Hepatocyte (in vitro differentiated cells): ENCODE measurements at regions not wholly inside any gene's neighbourhood (a gene's known extent, or its start where the extent isn't known, plus 50 kb on each side); places are given as distances from the start of the nearest gene placed in this dataset.

Experiments used
- DNase-seq: peaks from one replicate; pipeline ENCODE4 v3.0.0-alpha.2; 2016; ENCODE audit warnings: low spot score
- H2AFZ ChIP-seq: fragments of 200-600 bp; sonication (generic); 2 replicates; pipeline ENCODE4 v1.6.0; 2016; ENCODE audit warnings: antibody characterized with exemption, mild to moderate bottlenecking
- H3K27ac ChIP-seq: fragments of 200-600 bp; sonication (generic); 2 replicates; pipeline ENCODE4 v1.5.1; 2016; ENCODE audit warnings: mild to moderate bottlenecking
- H3K27me3 ChIP-seq: fragments of 200-600 bp; sonication (generic); 2 replicates; pipeline ENCODE4 v1.6.1; 2016
- H3K36me3 ChIP-seq: fragments of 200-600 bp; sonication (generic); replicated peaks from 2 replicates; pipeline ENCODE4 v1.5.1; 2016; ENCODE audit warnings: low read depth; ENCODE audit not compliant: insufficient read depth
- H3K4me1 ChIP-seq: fragments of 200-600 bp; sonication (generic); 2 replicates; pipeline ENCODE4 v1.5.1; 2016; ENCODE audit warnings: mild to moderate bottlenecking, moderate library complexity; ENCODE audit not compliant: insufficient read depth
- H3K4me2 ChIP-seq: fragments of 200-600 bp; sonication (generic); 2 replicates; pipeline ENCODE4 v1.6.0; 2016
- H3K4me3 ChIP-seq: fragments of 200-600 bp; sonication (generic); 2 replicates; pipeline ENCODE4 v1.5.1; 2016; ENCODE audit warnings: mild to moderate bottlenecking
- H3K79me2 ChIP-seq: fragments of 200-600 bp; sonication (generic); 2 replicates; pipeline ENCODE4 v1.6.0; 2017; ENCODE audit warnings: mild to moderate bottlenecking
- H3K9me2 ChIP-seq: fragments of 200-600 bp; sonication (generic); replicated peaks from 2 replicates; pipeline ENCODE4 v1.6.0; 2017; ENCODE audit warnings: mild to moderate bottlenecking; ENCODE audit not compliant: insufficient read depth
- H3K9me3 ChIP-seq: fragments of 200-600 bp; sonication (generic); 2 replicates; pipeline ENCODE4 v1.5.1; 2016; ENCODE audit warnings: low read depth, mild to moderate bottlenecking
- H4K20me1 ChIP-seq: fragments of 200-600 bp; sonication (generic); 2 replicates; pipeline ENCODE4 v1.6.0; 2016; ENCODE audit warnings: mild to moderate bottlenecking; ENCODE audit not compliant: insufficient read depth, poor library complexity, severe bottlenecking
- CTCF ChIP-seq: fragments of 200-600 bp; sonication (generic); IDR thresholded peaks from 2 replicates; pipeline ENCODE4 v1.5.1; 2016; ENCODE audit warnings: antibody characterized with exemption, mild to moderate bottlenecking; ENCODE audit not compliant: poor library complexity
- EZH2 ChIP-seq: fragments of 200-600 bp; sonication (generic); IDR thresholded peaks from 2 replicates; pipeline ENCODE4 v1.6.1; 2016; ENCODE audit warnings: antibody characterized with exemption, mild to moderate bottlenecking, borderline replicate concordance
- EZH2phosphoT487 ChIP-seq: fragments of 200-600 bp; sonication (generic); IDR thresholded peaks from one replicate; pipeline ENCODE4 v1.6.1; 2018; ENCODE audit warnings: antibody characterized with exemption, mild to moderate bottlenecking, low read depth, moderate library complexity; ENCODE audit not compliant: unreplicated experiment, severe bottlenecking
- WGBS: methylation state at CpG from one replicate; pipeline ENCODE4 v1.1.6; 2016; ENCODE audit warnings: low lambda C conversion rate; ENCODE audit errors: missing lambda C conversion rate; 5-methylcytosine and 5-hydroxymethylcytosine counted together

- Histone ChIP-seq H3K9me2 (no peaks in the 10 kb centered on the region), H3K36me3 (no peaks in the 10 kb centered on the region), H3K4me3 (no peak overlapping the region), H3K9me3 (no peaks in the 10 kb centered on the region), H4K20me1 (no peaks in the 10 kb centered on the region), H3K4me2 (no peak overlapping the region), H3K27me3 (no peaks in the 10 kb centered on the region), H2AFZ (no peak overlapping the region), H3K79me2 (no peaks in the 10 kb centered on the region), H3K4me1 (no peaks in the 10 kb centered on the region), H3K27ac (no peak overlapping the region)
- no peak for TF ChIP-seq CTCF
- no peak for TF ChIP-seq EZH2
- TF ChIP-seq EZH2phosphoT487: no peak
- WGBS: 74% methylated on average over 2 of the region's 2 CpGs
- no peak for DNase-seq
Measured at GRCh38 chr7:138287549-138287948, 172.5 kb upstream of the TRIM24 start.

GRCh38 chr7:138289082-138289481, 171.0 kb upstream of the TRIM24 start:
- no peak overlapping the region for H2AFZ ChIP-seq
- no peak overlapping the region for H3K4me3 ChIP-seq
- no peak for TF ChIP-seq EZH2phosphoT487
- no peak for TF ChIP-seq CTCF
- TF ChIP-seq EZH2: no peak
- H3K4me1 ChIP-seq: no peaks in the 10 kb centered on the region
- no peaks in the 10 kb centered on the region for H3K9me2 ChIP-seq
- no peaks in the 10 kb centered on the region for H3K79me2 ChIP-seq
- no peaks in the 10 kb centered on the region for H3K36me3 ChIP-seq
- H3K27me3 ChIP-seq: no peaks in the 10 kb centered on the region
- no peaks in the 10 kb centered on the region for H3K9me3 ChIP-seq
- no peak overlapping the region for H3K27ac ChIP-seq
- no peak overlapping the region for H3K4me2 ChIP-seq
- DNase-seq: no peak
- H4K20me1 ChIP-seq: no peaks in the 10 kb centered on the region

GRCh38 chr7:138289864-138290263, 170.2 kb upstream of the TRIM24 start:
- Histone ChIP-seq H3K79me2 (no peaks in the 10 kb centered on the region), H3K4me3 (no peak overlapping the region), H3K9me3 (no peaks in the 10 kb centered on the region), H4K20me1 (no peaks in the 10 kb centered on the region), H3K36me3 (no peaks in the 10 kb centered on the region), H3K4me2 (no peak overlapping the region), H3K27ac (peak overlapping the region; percentile 37), H2AFZ (no peak overlapping the region), H3K4me1 (peaks cover 2% of the 10 kb centered on the region), H3K9me2 (no peaks in the 10 kb centered on the region), H3K27me3 (no peaks in the 10 kb centered on the region)
- no peak for DNase-seq
- 85% methylated on average over 2 of the region's 2 CpGs for WGBS
- TF ChIP-seq EZH2phosphoT487: no peak
- no peak for TF ChIP-seq EZH2
- no peak for TF ChIP-seq CTCF

GRCh38 chr7:138292951-138293350, 167.1 kb upstream of the TRIM24 start:
- Histone ChIP-seq H3K4me2 (no peak overlapping the region), H4K20me1 (no peaks in the 10 kb centered on the region), H3K4me3 (no peak overlapping the region), H3K9me3 (no peaks in the 10 kb centered on the region), H3K9me2 (no peaks in the 10 kb centered on the region), H3K4me1 (peaks cover 7% of the 10 kb centered on the region), H3K36me3 (no peaks in the 10 kb centered on the region), H3K27me3 (no peaks in the 10 kb centered on the region), H2AFZ (no peak overlapping the region), H3K79me2 (no peaks in the 10 kb centered on the region), H3K27ac (no peak overlapping the region)
- no peak for TF ChIP-seq EZH2
- no peak for TF ChIP-seq EZH2phosphoT487
- no peak for TF ChIP-seq CTCF
- WGBS: 92% methylated on average over 3 of the region's 3 CpGs
- DNase-seq: no peak
